ENCODE measurements at regions not wholly inside any gene's neighbourhood (a gene's known extent, or its start where the extent isn't known, plus 50 kb on each side); places are given as distances from the start of the nearest gene placed in this dataset.

DNA sequence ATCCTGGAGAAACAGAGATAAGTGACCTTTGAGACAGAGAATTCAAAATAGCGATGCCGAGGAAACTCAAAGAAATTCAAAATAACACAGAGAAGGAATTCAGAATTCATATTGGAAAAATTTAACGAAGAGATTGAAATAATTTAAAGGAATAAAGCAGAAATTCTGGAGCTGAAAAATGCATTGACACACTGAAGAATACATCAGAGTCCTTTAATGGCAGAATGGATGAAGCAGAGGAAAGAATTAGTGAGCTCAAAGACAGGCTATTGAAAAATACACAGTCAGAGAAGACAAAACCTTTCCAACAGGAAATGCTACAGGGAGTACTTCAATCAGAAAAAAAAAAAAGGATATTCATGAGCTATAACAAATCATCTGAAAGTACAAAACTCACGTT is 185.8 kb downstream of the PARM1 start:
- Histone ChIP-seq H3K27me3 (no peaks in the 10 kb centered on the region), H3K27ac (no peak overlapping the region), H3K4me1 (no peaks in the 10 kb centered on the region), H3K4me3 (no peak overlapping the region), H3K36me3 (no peaks in the 10 kb centered on the region), H3K9me3 (no peaks in the 10 kb centered on the region), H3K9ac (ENCODE audit: low read depth in 2 of 2, low read length in 2 of 2) (no peak overlapping the region)
- DNase-seq, result no peak
- intact Hi-C loops (cut with DNase I), result no loop called here
- TF ChIP-seq, protein P1, sequence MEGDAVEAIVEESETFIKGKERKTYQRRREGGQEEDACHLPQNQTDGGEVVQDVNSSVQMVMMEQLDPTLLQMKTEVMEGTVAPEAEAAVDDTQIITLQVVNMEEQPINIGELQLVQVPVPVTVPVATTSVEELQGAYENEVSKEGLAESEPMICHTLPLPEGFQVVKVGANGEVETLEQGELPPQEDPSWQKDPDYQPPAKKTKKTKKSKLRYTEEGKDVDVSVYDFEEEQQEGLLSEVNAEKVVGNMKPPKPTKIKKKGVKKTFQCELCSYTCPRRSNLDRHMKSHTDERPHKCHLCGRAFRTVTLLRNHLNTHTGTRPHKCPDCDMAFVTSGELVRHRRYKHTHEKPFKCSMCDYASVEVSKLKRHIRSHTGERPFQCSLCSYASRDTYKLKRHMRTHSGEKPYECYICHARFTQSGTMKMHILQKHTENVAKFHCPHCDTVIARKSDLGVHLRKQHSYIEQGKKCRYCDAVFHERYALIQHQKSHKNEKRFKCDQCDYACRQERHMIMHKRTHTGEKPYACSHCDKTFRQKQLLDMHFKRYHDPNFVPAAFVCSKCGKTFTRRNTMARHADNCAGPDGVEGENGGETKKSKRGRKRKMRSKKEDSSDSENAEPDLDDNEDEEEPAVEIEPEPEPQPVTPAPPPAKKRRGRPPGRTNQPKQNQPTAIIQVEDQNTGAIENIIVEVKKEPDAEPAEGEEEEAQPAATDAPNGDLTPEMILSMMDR (IDR thresholded peaks at IDR 0.05), result no peak

DNA sequence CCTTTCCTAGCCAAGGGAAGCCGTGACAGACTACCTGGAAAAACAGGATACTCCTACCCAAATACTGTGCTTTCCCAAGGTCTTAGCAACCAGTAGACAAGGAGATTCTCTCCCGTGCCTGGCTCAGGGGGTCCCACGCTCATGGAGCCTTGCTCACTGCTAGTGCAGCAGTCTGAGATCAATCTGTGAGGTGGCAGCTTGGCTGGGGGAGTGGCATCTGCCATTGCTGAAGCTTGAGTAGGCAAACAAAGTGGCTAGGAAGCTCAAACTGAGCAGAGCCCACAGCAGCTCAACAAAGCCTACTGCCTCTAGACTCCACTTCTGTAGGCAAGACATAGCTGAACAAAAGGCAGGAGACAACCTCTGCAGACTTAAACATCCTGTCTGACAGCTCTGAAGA is 177.1 kb downstream of the PARM1 start:
- intact Hi-C loops (cut with DNase I), result no loop called here
- Histone ChIP-seq H3K9me3 (no peaks in the 10 kb centered on the region), H3K4me1 (no peaks in the 10 kb centered on the region), H3K36me3 (no peaks in the 10 kb centered on the region), H3K9ac (ENCODE audit: low read depth in 2 of 2, low read length in 2 of 2) (no peak overlapping the region), H3K4me3 (no peak overlapping the region), H3K27ac (no peak overlapping the region), H3K27me3 (no peaks in the 10 kb centered on the region)
- TF ChIP-seq, protein P1 (IDR thresholded peaks at IDR 0.05), result no peak
- no peak for DNase-seq

DNA sequence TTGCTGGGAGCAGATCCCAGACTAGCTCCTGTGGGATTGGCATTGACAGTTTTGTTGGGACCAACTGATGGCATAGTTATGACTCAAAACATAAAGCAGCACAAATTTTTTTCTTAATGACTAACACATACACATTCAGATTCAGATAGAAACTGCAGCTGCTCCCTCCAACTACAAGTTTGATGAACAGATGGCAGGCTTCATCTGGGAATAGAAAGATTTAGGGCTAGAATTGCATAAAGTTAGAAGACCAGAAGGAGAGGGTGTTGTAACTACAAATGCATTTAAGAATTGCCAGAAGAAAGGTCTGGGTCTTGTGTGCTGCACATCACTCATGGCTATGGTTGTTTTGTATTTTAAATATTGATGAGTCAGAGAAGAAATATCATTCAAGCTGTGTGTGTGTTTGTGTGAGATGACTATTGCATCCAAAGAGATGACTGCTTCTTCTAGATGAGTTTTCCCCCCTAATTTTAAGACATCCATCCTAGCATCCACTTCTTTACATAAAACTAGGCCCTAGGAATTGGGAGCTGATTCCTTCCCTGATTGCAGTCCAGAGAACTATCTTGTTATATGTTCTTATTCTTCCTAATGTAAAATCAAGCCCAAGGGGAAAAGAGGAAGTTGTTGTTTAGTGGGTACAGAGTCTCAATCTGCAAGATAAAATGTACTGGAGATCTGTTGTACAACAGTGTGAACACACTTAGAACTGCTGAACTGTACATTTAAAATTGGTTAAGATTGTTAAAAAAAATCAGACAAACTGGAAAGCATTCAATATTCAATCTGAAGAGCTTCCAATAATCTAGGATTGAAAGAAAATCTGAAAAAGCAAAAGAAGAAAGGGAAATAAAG is 175.1 kb downstream of the PARM1 start:
- Histone ChIP-seq H3K27me3 (no peaks in the 10 kb centered on the region), H3K9me3 (no peaks in the 10 kb centered on the region), H3K4me1 (no peaks in the 10 kb centered on the region), H3K27ac (no peak overlapping the region), H3K4me3 (no peak overlapping the region), H3K9ac (ENCODE audit: low read depth in 2 of 2, low read length in 2 of 2) (no peak overlapping the region), H3K36me3 (no peaks in the 10 kb centered on the region)
- intact Hi-C loops (cut with DNase I), result no loop called here
- DNase-seq, result no peak
- TF ChIP-seq, protein P1 (IDR thresholded peaks at IDR 0.05), result no peak

DNA sequence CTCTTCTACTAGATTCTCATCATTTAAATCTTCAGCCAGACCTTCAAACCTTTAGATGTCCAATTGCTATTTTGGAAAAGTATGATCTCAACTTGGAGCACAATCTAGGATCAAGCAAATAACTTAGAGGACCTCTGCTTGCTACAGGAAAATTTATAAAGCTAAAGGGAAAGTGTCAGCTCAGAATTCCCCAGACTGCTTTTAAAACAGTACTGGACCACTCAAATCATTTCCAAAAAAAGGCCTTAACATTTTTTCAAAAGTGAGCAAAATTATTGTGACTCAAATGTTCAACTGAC is 169.8 kb downstream of the PARM1 start:
- no peak overlapping the region for H3K9ac ChIP-seq (ENCODE audit: low read depth in 2 of 2, low read length in 2 of 2)
- intact Hi-C loops (cut with DNase I), result no loop called here
- no peak for DNase-seq
- H3K4me1 ChIP-seq, result no peaks in the 10 kb centered on the region
- no peak overlapping the region for H3K4me3 ChIP-seq
- no peaks in the 10 kb centered on the region for H3K36me3 ChIP-seq
- no peaks in the 10 kb centered on the region for H3K27me3 ChIP-seq
- H3K9me3 ChIP-seq, result no peaks in the 10 kb centered on the region
- H3K27ac ChIP-seq, result no peak overlapping the region
- TF ChIP-seq, protein P1 (IDR thresholded peaks at IDR 0.05), result no peak

DNA sequence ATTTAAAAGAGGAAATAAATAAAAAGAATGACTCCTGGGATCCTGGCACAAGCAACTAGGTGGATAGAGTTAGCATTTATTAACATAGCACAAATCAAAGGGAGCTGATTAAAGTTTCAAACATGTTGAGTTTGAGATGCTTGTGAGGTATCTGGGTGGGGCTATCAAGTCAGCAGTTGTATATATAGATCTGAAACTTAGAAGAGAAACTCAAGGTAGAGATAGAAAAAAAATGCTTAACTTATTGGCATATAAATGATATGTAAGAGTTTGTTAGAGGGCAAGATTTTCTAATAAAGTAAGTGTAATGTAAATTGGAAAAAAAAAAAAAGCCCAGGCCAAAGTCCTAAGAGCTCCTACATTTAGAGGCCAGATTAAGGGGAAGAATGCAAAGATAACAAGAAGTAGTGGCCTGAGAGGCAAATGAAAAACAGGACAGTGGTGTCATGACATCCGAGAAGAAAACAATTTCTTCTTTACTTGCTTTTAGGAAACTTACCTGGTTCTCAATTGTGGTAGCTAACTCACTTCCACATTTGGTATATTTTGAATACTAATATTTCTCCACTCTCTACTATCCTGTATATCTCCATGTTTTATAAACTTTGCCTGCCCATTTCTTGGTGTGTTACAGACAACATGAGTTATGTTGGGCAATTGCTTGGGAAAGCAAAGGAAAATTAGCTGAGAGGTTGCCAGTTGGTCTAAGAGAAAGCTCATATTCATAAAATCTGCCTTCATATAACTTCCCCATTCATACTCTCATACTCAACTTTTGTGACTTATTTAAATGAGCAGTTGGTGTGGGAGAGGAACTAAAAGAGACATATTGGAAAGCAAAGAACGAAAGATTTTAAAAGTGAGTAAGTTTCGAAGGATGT is 169.2 kb downstream of the PARM1 start:
- intact Hi-C loops (cut with DNase I), result no loop called here
- TF ChIP-seq, protein P1 (IDR thresholded peaks at IDR 0.05), result no peak
- Histone ChIP-seq H3K27ac (no peak overlapping the region), H3K4me3 (no peak overlapping the region), H3K4me1 (no peaks in the 10 kb centered on the region), H3K9ac (ENCODE audit: low read depth in 2 of 2, low read length in 2 of 2) (no peak overlapping the region), H3K9me3 (no peaks in the 10 kb centered on the region), H3K36me3 (no peaks in the 10 kb centered on the region), H3K27me3 (no peaks in the 10 kb centered on the region)
- DNase-seq, result no peak
